Tibial artery (tissue), 4 donors: ENCODE measurements at regions not wholly inside any gene's neighbourhood (a gene's known extent, or its start where the extent isn't known, plus 50 kb on each side); places are given as distances from the start of the nearest gene placed in this dataset.

Source experiments
- DNase-seq, 2 donors: peaks; one replicate each; pipeline ENCODE4 v3.0.0-alpha.2; 2019
- H3K27ac ChIP-seq, 2 donors: fragments of 200-600 bp; sonication (generic) in 1 of 2; 1 replicate in 1 of 2; 2 replicates in 1 of 2; pipeline ENCODE4 v1.5.1; 2018 to 2019; ENCODE audit warnings: mild to moderate bottlenecking in 1 of 2
- H3K27me3 ChIP-seq, 2 donors: fragments of 200-600 bp; sonication (generic) in 1 of 2; one replicate each; pipeline versions ENCODE4 v1.5.1 to v1.6.0; 2016 to 2019
- H3K36me3 ChIP-seq, 3 donors: fragments of 200-600 bp; sonication (generic) in 2 of 3; one replicate each; pipeline ENCODE4 v1.5.1; 2016 to 2019; ENCODE audit warnings: mild to moderate bottlenecking in 2 of 3
- H3K4me1 ChIP-seq, 4 donors: fragments of 200-600 bp; sonication (generic) in 2 of 4; 1 replicate in 3 of 4; 2 replicates in 1 of 4; pipeline ENCODE4 v1.5.1; 2016 to 2019
- H3K4me3 ChIP-seq, 2 donors: fragments of 200-600 bp; sonication (generic) in 1 of 2; 1 replicate in 1 of 2; 2 replicates in 1 of 2; pipeline ENCODE4 v1.5.1; 2018 to 2019; ENCODE audit warnings: mild to moderate bottlenecking in 2 of 2
- H3K9me3 ChIP-seq, 3 donors: fragments of 200-600 bp; sonication (generic) in 1 of 3; one replicate each; pipeline ENCODE4 v1.5.1; 2016 to 2019
- intact Hi-C: fragments of 100-400 bp; cut with DNase I; formaldehyde crosslinking; loops from one replicate; pipeline ENCODE4 v1.15.0; 2023; ENCODE audit warnings: low total_unique reads
- TF ChIP-seq, protein P1 (sequence below), 2 experiments: fragments of 200-600 bp in 1 of 2; fragments of 450-650 bp in 1 of 2; IDR thresholded peaks; one replicate each; pipeline ENCODE4 v1.5.1; 2017 to 2019; ENCODE audit warnings: antibody characterized with exemption in 2 of 2, mild to moderate bottlenecking in 1 of 2, moderate library complexity in 1 of 2

DNA sequence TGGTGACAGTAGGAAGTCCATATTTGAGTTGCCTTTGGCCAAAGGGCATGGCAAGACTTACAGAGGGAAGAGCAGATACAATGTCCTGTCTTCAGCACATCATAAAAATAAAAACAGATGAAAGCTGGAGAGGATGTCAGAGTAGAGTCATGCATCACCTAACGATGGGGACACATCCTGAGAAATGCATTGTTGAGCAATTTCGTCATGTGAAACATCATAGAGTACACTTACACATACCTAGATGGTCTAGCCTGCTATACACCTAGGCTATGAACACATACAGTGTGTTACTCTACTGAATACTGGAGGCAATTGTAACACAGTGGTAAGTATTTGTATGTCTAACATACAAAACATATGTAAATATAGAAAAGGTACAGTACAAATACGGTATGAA, 75.6 kb downstream of the VEGFA start:
- TF ChIP-seq, protein P1, sequence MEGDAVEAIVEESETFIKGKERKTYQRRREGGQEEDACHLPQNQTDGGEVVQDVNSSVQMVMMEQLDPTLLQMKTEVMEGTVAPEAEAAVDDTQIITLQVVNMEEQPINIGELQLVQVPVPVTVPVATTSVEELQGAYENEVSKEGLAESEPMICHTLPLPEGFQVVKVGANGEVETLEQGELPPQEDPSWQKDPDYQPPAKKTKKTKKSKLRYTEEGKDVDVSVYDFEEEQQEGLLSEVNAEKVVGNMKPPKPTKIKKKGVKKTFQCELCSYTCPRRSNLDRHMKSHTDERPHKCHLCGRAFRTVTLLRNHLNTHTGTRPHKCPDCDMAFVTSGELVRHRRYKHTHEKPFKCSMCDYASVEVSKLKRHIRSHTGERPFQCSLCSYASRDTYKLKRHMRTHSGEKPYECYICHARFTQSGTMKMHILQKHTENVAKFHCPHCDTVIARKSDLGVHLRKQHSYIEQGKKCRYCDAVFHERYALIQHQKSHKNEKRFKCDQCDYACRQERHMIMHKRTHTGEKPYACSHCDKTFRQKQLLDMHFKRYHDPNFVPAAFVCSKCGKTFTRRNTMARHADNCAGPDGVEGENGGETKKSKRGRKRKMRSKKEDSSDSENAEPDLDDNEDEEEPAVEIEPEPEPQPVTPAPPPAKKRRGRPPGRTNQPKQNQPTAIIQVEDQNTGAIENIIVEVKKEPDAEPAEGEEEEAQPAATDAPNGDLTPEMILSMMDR (IDR thresholded peaks at IDR 0.05): no peak
- no peak for DNase-seq
- no peaks in the 10 kb centered on the region for H3K36me3 ChIP-seq
- no peaks in the 10 kb centered on the region for H3K9me3 ChIP-seq
- intact Hi-C loops: no loop called here
- H3K27ac ChIP-seq: no peak overlapping the region
- H3K4me1 ChIP-seq: no peaks in the 10 kb centered on the region
- H3K27me3 ChIP-seq: peaks cover 0 to 3% of the 10 kb centered on the region in 2 donors
- no peak overlapping the region for H3K4me3 ChIP-seq

DNA sequence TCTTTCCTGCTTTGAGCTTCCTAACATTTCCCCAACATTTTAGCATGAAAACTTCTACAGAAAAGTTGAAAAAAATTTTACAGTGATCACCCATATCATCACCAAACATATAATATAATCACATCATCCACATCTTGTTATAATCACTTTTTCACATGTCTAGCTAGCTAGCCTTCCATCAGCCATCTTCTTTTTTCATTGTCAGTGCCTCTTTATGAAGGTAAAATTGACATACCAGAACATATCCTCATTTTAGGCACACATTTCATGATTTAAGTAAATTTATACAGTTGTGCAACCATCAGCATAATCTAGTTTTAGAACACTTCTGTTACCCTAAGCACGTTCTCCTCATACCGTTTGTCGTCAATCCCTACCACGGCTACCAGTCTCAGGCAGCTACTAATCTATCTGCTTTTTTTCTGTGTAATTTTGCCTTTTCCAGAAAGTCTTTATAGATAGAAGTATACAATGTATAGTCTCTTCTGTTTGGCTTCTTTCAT, 73.7 kb downstream of the VEGFA start:
- no peaks in the 10 kb centered on the region for H3K36me3 ChIP-seq

DNA sequence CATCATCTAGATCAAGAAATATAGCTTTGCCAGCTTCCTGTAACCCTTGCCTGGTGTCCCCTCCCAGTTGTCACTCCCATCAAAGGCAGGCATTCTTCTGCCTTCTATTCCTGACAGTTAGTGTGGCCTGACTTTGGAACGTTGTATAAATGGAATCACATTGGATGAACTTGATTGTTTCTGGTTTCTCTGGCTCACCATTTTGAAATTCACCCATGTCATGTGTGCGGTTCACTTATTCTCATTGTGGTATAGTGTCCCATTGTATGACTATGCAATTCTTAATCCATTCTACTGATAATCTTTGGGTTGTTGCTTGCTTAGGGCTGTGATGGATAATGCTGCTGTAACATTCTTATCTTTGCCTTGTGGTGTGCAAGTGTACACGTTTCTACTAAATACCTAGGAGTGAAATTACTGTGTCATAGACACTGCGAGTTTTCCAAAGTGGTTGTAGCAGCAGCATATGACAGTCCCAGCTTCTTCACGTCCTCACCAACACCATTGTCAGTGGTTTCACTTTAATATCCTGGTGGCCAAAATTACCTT, 73.2 kb downstream of the VEGFA start:
- DNase-seq: no peak
- intact Hi-C loops: no loop called here
- Histone ChIP-seq H3K4me1 (no peaks in the 10 kb centered on the region), H3K27me3 (peaks cover 0 to 3% of the 10 kb centered on the region in 2 donors), H3K27ac (no peak overlapping the region), H3K9me3 (no peaks in the 10 kb centered on the region), H3K36me3 (no peaks in the 10 kb centered on the region), H3K4me3 (no peak overlapping the region)
- TF ChIP-seq, protein P1 (IDR thresholded peaks at IDR 0.05): no peak

More for the DNA sequence above, 73.7 kb downstream of the VEGFA start:
- H3K4me1 ChIP-seq: no peaks in the 10 kb centered on the region
- no peak for DNase-seq
- TF ChIP-seq, protein P1 (IDR thresholded peaks at IDR 0.05): no peak
- no peak overlapping the region for H3K4me3 ChIP-seq
- no peaks in the 10 kb centered on the region for H3K9me3 ChIP-seq
- intact Hi-C loops: no loop called here
- H3K27ac ChIP-seq: no peak overlapping the region
- peaks cover 0 to 3% of the 10 kb centered on the region in 2 donors for H3K27me3 ChIP-seq

DNA sequence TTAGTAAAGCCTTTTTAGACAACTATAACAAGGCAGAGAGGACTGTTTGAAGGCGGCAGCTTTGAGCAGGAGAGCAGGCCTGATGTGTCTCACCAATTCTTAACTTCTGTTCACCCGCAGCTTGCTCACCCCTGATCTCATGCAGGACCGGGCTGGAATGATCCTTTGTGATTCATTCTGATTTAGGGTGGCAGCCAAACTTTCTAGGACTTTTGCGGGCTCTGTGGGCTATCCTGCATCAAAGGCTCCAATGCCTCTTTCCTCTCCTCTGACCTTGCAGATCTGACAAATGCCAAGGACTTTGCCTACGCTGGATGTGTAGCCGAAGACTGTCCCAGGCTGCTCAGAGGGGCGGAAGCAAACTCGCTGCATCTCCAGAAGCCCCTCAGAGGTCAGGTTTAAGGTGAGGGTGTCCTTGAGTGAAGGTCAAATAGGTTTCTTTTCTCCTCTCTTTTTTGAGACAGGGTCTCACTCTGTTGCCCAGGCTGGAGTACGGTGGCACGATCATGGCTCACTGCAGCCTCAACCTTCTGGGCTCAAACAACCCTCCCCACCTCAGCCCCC, 72.3 kb downstream of the VEGFA start:
- no peak overlapping the region for H3K4me3 ChIP-seq
- H3K36me3 ChIP-seq: no peaks in the 10 kb centered on the region
- DNase-seq: no peak
- H3K9me3 ChIP-seq: no peaks in the 10 kb centered on the region
- H3K4me1 ChIP-seq: no peaks in the 10 kb centered on the region
- TF ChIP-seq, protein P1 (IDR thresholded peaks at IDR 0.05): no peak
- intact Hi-C loops: no loop called here
- no peak overlapping the region for H3K27ac ChIP-seq
- peaks cover 0 to 3% of the 10 kb centered on the region in 2 donors for H3K27me3 ChIP-seq

DNA sequence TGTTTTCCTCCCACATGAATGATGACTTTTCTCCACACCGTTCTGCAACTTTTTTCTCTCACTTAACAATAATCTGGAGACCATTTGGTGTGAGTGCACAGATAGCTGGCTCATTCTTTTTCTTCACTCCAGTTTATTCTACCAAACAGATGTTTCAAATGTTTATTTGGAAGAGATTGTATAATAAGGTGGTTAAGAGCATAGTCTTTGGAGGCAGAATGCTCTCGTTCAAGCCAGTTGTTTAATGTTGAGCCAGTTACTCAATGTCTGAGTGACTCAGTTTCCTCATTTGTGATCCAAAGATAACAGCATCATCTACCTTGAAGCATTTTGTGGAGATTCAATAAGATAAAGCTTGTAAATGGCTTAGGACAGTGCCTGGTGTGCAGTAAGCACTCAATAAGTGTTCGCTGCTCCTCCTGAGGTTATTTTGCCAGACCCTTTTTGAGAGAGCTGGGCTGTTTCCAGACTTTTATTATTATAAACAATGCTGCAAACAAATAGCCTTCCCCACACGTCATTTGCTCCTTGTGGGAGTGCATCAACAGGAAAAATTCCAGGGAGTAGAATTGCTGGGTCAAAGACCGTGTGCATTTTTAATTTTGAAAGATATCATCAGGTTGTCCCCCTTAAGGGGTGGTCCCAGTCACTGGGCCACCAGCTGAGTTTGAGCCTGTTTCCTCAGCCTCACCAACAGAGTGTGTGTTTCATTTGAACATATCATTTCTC, 70.6 kb downstream of the VEGFA start:
- no peaks in the 10 kb centered on the region for H3K36me3 ChIP-seq
- intact Hi-C loops: no loop called here
- H3K27me3 ChIP-seq: peaks cover 0 to 5% of the 10 kb centered on the region in 2 donors
- H3K27ac ChIP-seq: no peak overlapping the region
- no peaks in the 10 kb centered on the region for H3K9me3 ChIP-seq
- TF ChIP-seq, protein P1 (IDR thresholded peaks at IDR 0.05): no peak
- DNase-seq: no peak
- no peak overlapping the region for H3K4me3 ChIP-seq
- H3K4me1 ChIP-seq: no peaks in the 10 kb centered on the region
